ENCODE measurements at regions not wholly inside any gene's neighbourhood (a gene's known extent, or its start where the extent isn't known, plus 50 kb on each side); places are given as distances from the start of the nearest gene placed in this dataset.
A peak's percentile ranks its signal among the peaks of the same experiment; 100 is the strongest.

GRCh38 chr1:112099979-112100378 lies 110.5 kb upstream of the KCND3 start:
- 63 to 82% (median 73%) methylated on average over 2 of the region's 2 CpGs for WGBS, 5 donors

GRCh38 chr1:112105557-112105956 lies 116.1 kb upstream of the KCND3 start:
- Histone ChIP-seq H3K9me3 (peaks cover 0 to 29% (median 5%) of the 10 kb centered on the region in 8 donors), H3K27ac (no peak overlapping the region), H3K36me3 (no peaks in the 10 kb centered on the region), H3K4me3 (no peak overlapping the region), H3K4me1 (no peaks in the 10 kb centered on the region), H3K27me3 (replicated peaks in 1 of 7) (no peaks in the 10 kb centered on the region)
- TF ChIP-seq CTCF (IDR thresholded peaks at IDR 0.05 in 8 of 11, conservative IDR thresholded peaks at IDR 0.05 in 3 of 11) (no peak), POLR2AphosphoS5 (IDR thresholded peaks at IDR 0.05) (no peak), POLR2A (IDR thresholded peaks at IDR 0.05) (no peak)
- intact Hi-C loops (cut with DNase I; ENCODE audit: low total_unique reads) = no loop called here
- 85 to 93% (median 88%) methylated on average over 1 of the region's 1 CpG for WGBS, 5 donors
- DNase-seq = no peak

More at GRCh38 chr1:112099979-112100378, 110.5 kb upstream of the KCND3 start:
- intact Hi-C loops (cut with DNase I; ENCODE audit: low total_unique reads) = no loop called here
- Histone ChIP-seq H3K27me3 (replicated peaks in 1 of 7) (no peaks in the 10 kb centered on the region), H3K9me3 (peaks cover 0 to 12% (median 0%) of the 10 kb centered on the region in 8 donors), H3K4me1 (no peaks in the 10 kb centered on the region), H3K4me3 (no peak overlapping the region), H3K36me3 (no peaks in the 10 kb centered on the region), H3K27ac (no peak overlapping the region)
- no peak for TF ChIP-seq POLR2AphosphoS5 (IDR thresholded peaks at IDR 0.05)
- no peak for TF ChIP-seq CTCF (IDR thresholded peaks at IDR 0.05 in 8 of 11, conservative IDR thresholded peaks at IDR 0.05 in 3 of 11)
- no peak for TF ChIP-seq POLR2A (IDR thresholded peaks at IDR 0.05)
- no peak for DNase-seq

GRCh38 chr1:112110031-112110430 lies 120.6 kb upstream of the KCND3 start:
- Histone ChIP-seq H3K36me3 (no peaks in the 10 kb centered on the region), H3K27me3 (replicated peaks in 1 of 7) (no peaks in the 10 kb centered on the region), H3K4me3 (no peak overlapping the region), H3K9me3 (peaks cover 0 to 22% (median 5%) of the 10 kb centered on the region in 8 donors), H3K4me1 (no peaks in the 10 kb centered on the region), H3K27ac (peak overlapping the region in 1 of 8 donors; percentile 33)
- intact Hi-C loops (cut with DNase I; ENCODE audit: low total_unique reads) = no loop called here
- DNase-seq = no peak
- TF ChIP-seq CTCF (IDR thresholded peaks at IDR 0.05 in 8 of 11, conservative IDR thresholded peaks at IDR 0.05 in 3 of 11) (no peak), POLR2AphosphoS5 (IDR thresholded peaks at IDR 0.05) (no peak), POLR2A (IDR thresholded peaks at IDR 0.05) (no peak)
- WGBS, 5 donors = 61 to 78% (median 71%) methylated on average over 3 of the region's 3 CpGs

- H3K4me1 ChIP-seq = no peaks in the 10 kb centered on the region
- WGBS, 5 donors = 63 to 82% (median 70%) methylated on average over 1 of the region's 1 CpG
- no peaks in the 10 kb centered on the region for H3K36me3 ChIP-seq
- intact Hi-C loops (cut with DNase I; ENCODE audit: low total_unique reads) = no loop called here
- H3K4me3 ChIP-seq = no peak overlapping the region
- H3K27me3 ChIP-seq (replicated peaks in 1 of 7) = no peaks in the 10 kb centered on the region
- DNase-seq = no peak
- no peak for TF ChIP-seq POLR2A (IDR thresholded peaks at IDR 0.05)
- no peak for TF ChIP-seq POLR2AphosphoS5 (IDR thresholded peaks at IDR 0.05)
- no peak for TF ChIP-seq CTCF (IDR thresholded peaks at IDR 0.05 in 8 of 11, conservative IDR thresholded peaks at IDR 0.05 in 3 of 11)
- peaks cover 0 to 15% (median 3%) of the 10 kb centered on the region in 8 donors for H3K9me3 ChIP-seq
- H3K27ac ChIP-seq = peak overlapping the region in 1 of 8 donors; percentile 16
These were observed 122.3 kb upstream of the KCND3 start for GRCh38 chr1:112111734-112112133.
